ENCODE measurements at regions not wholly inside any gene's neighbourhood (a gene's known extent, or its start where the extent isn't known, plus 50 kb on each side); places are given as distances from the start of the nearest gene placed in this dataset.

DNA sequence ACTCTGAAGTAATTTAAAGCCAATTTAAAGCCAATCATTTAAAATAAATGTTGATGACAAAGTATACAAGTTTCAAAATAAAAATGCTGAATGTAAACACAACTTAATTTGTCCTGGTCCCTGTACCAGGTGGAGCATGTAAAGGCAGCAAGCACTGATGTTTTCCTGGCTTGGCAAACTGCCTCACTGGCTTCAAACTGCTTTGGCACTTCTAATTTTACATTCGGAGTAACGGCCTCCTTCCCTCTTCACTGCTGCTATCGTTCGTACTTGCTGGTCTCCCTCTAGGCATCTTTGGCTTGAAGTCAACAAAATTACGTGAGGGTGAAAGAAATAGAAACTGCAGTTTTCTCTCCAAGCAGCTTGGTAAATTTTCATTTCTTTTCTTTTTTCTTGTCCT lies 287.9 kb downstream of the LTN1 start:
- Histone ChIP-seq H3K36me3 (no peaks in the 10 kb centered on the region), H3K27ac (peak overlapping the region; percentile 30 to 79 (median 64)), H3K27me3 (no peaks in the 10 kb centered on the region), H3K9me3 (peaks cover 0 to 17% (median 0%) of the 10 kb centered on the region in 3 donors), H3K4me1 (peaks cover 0 to 31% (median 0%) of the 10 kb centered on the region in 3 donors), H3K4me3 (no peak overlapping the region)
- no peak for TF ChIP-seq EP300 (IDR thresholded peaks at IDR 0.05)
- TF ChIP-seq POLR2AphosphoS5 (IDR thresholded peaks at IDR 0.05): peak; percentile 12
- no peak for TF ChIP-seq POLR2A (IDR thresholded peaks at IDR 0.05)
- ATAC-seq: no peak
- 12 to 13% methylated on average over 3 to 5 of the region's 5 CpGs for WGBS, 2 donors (ENCODE audit: low coverage in 1 of 2)

DNA sequence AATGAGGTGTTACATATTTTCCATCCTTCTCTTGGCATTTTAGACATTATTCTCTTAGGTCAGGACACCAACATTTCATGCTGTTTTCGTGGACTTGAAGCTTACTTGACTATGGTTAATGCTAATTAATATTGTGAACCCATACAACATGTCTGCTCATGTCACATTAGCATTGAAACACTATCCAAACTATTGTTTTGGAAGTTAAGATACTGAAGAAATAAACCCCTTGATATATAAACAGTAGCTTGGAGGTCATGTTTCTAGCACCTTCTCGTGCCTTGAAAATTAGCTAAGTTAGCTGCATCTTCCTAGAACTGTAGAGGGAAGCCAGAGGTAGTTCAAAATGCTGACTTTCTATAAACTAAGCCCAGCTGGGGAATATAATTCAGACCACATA lies 288.8 kb downstream of the LTN1 start:
- Histone ChIP-seq H3K9me3 (peaks cover 0 to 13% (median 0%) of the 10 kb centered on the region in 3 donors), H3K27me3 (no peaks in the 10 kb centered on the region), H3K4me1 (peaks cover 0 to 37% (median 0%) of the 10 kb centered on the region in 3 donors), H3K27ac (peak overlapping the region; percentile 59 to 79 (median 69)), H3K36me3 (no peaks in the 10 kb centered on the region), H3K4me3 (no peak overlapping the region)
- WGBS, 2 donors (ENCODE audit: low coverage in 1 of 2): 25 to 50% methylated on average over 2 of the region's 2 CpGs
- TF ChIP-seq, protein P1, sequence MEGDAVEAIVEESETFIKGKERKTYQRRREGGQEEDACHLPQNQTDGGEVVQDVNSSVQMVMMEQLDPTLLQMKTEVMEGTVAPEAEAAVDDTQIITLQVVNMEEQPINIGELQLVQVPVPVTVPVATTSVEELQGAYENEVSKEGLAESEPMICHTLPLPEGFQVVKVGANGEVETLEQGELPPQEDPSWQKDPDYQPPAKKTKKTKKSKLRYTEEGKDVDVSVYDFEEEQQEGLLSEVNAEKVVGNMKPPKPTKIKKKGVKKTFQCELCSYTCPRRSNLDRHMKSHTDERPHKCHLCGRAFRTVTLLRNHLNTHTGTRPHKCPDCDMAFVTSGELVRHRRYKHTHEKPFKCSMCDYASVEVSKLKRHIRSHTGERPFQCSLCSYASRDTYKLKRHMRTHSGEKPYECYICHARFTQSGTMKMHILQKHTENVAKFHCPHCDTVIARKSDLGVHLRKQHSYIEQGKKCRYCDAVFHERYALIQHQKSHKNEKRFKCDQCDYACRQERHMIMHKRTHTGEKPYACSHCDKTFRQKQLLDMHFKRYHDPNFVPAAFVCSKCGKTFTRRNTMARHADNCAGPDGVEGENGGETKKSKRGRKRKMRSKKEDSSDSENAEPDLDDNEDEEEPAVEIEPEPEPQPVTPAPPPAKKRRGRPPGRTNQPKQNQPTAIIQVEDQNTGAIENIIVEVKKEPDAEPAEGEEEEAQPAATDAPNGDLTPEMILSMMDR (IDR thresholded peaks at IDR 0.05): no peak
- TF ChIP-seq POLR2A (IDR thresholded peaks at IDR 0.05) (no peak), EP300 (IDR thresholded peaks at IDR 0.05) (no peak), POLR2AphosphoS5 (IDR thresholded peaks at IDR 0.05) (peak; percentile 18)
- ATAC-seq: peak; percentile 46

DNA sequence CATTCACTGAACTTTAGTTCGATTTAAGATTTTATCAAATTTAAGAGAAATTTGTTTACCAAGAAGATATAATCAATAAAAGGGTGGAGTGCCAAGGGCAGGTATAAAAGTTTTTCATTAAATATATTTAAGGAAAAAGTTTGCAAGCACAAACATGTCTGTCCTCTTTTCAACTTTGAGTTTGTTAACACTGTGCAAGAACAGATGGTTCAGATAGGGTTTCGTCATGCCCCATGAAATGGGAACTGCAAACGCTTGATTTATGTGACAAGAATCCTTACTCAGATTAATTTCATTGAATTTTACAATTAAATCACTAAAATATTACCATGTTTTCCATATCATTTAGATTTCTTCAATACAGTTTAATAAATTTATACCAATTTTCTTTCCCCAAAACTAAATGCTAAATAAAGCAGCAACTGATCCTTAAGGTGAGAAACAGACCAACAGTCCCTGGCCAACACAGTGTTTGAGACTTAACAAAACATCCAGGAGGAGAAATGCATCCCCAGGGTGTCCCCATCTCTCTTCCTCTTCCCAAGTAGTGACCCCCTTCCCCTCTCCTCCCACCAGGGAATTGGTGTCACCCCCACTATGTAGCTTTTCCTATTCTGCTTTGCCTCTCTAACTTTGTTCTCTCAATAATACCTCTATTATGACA lies 292.9 kb downstream of the LTN1 start:
- Histone ChIP-seq H3K9me3 (peaks cover 0 to 7% (median 0%) of the 10 kb centered on the region in 3 donors), H3K4me3 (no peak overlapping the region), H3K36me3 (no peaks in the 10 kb centered on the region), H3K27me3 (no peaks in the 10 kb centered on the region), H3K27ac (no peak overlapping the region), H3K4me1 (peaks cover 0 to 27% (median 0%) of the 10 kb centered on the region in 3 donors)
- WGBS, 2 donors (ENCODE audit: low coverage in 1 of 2): 85 to 90% methylated on average over 3 of the region's 3 CpGs
- no peak for TF ChIP-seq POLR2AphosphoS5 (IDR thresholded peaks at IDR 0.05)
- TF ChIP-seq EP300 (IDR thresholded peaks at IDR 0.05): no peak
- TF ChIP-seq, protein P1 (IDR thresholded peaks at IDR 0.05): no peak
- ATAC-seq: no peak

DNA sequence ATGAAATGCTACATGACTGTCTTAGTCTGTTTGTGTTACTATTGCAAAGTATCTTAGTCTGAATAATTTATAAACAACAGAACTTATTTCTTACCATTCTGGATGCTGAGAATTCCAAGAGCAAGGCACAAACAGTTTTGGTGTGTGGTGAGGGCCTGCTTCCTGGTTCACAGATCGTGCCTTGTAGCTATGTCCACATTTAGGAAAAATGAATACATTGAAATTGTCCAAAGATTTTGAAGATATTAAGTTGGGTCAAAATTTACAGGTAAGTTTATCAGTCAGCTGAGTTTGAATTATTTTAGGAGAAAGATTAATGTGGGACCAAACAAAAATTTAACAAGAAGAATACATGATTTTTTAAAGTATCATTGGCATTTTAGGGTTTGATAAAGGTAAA lies 293.5 kb downstream of the LTN1 start:
- Histone ChIP-seq H3K4me3 (no peak overlapping the region), H3K27ac (no peak overlapping the region), H3K27me3 (no peaks in the 10 kb centered on the region), H3K4me1 (peaks cover 0 to 24% (median 0%) of the 10 kb centered on the region in 3 donors), H3K36me3 (no peaks in the 10 kb centered on the region), H3K9me3 (peaks cover 0 to 7% (median 0%) of the 10 kb centered on the region in 3 donors)
- TF ChIP-seq EP300 (IDR thresholded peaks at IDR 0.05): no peak
- TF ChIP-seq POLR2A (IDR thresholded peaks at IDR 0.05): no peak
- TF ChIP-seq, protein P1 (IDR thresholded peaks at IDR 0.05): no peak
- TF ChIP-seq POLR2AphosphoS5 (IDR thresholded peaks at IDR 0.05): no peak
- 50 to 91% methylated on average over 1 of the region's 1 CpG for WGBS, 2 donors (ENCODE audit: low coverage in 1 of 2)
- no peak for ATAC-seq

DNA sequence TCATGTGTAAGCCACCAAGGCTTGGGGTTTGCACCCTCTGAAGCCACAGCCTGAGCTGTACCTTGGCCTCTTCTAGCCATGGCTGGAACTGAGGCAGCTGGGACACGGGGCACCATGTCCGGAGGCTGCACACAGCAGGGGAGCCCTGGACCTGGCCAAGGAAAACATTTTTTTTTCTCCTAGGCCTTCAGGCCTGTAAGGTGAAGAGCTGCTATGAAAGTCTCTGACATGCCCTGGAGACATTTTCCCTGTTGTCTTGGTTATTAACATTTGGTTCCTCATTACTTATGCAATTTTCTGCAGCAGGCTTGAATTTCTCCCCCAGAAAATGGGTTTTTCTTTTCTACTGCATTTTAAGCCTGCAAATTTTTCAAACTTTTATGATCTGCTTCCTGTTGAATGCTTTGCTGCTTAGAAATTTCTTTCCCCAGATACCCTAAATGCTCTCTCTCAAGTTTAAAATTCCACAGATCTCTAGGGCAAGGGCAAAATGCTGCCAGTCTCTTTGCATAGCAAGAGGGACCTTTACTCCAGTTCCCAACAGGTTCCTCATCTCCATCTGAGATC lies 295.8 kb downstream of the LTN1 start:
- H3K27ac ChIP-seq: no peak overlapping the region

More for the DNA sequence above, 295.8 kb downstream of the LTN1 start:
- WGBS, 2 donors (ENCODE audit: low coverage in 1 of 2): 100% methylated on average over 2 of the region's 2 CpGs; no CpG with 5 or more reads in 1 of the 2 donors
- Histone ChIP-seq H3K4me1 (peaks cover 0 to 29% (median 3%) of the 10 kb centered on the region in 3 donors), H3K36me3 (no peaks in the 10 kb centered on the region), H3K4me3 (no peak overlapping the region), H3K27me3 (no peaks in the 10 kb centered on the region), H3K9me3 (peaks cover 0 to 2% (median 0%) of the 10 kb centered on the region in 3 donors)
- TF ChIP-seq POLR2AphosphoS5 (IDR thresholded peaks at IDR 0.05): no peak
- no peak for TF ChIP-seq EP300 (IDR thresholded peaks at IDR 0.05)
- TF ChIP-seq, protein P1 (IDR thresholded peaks at IDR 0.05): no peak
- no peak for TF ChIP-seq POLR2A (IDR thresholded peaks at IDR 0.05)
- no peak for ATAC-seq
